Activated CD4-positive, alpha-beta T cell treated with anti-CD3 and anti-CD28 coated beads for 36 hours (primary cell): ENCODE measurements at regions not wholly inside any gene's neighbourhood (a gene's known extent, or its start where the extent isn't known, plus 50 kb on each side); places are given as distances from the start of the nearest gene placed in this dataset.
"Not testable (repeated sequence)": the region's sequence is repeated elsewhere in the genome, so short reads cannot be mapped to it uniquely, and the experiment has no call there.

Experiments
- ATAC-seq: fragments of 200-7000 bp; cut with Tn5 transposase; one replicate; pipeline ENCODE4 v1.10.0; 2021; ENCODE audit warnings: mild to moderate bottlenecking, moderate library complexity
- CTCF ChIA-PET: fragments of 350-600 bp; sonication (Branson Sonifier 250); formaldehyde crosslinking; loops from one replicate; lab custom pipeline; 2021; ENCODE audit warnings: antibody characterized with exemption; lab: Charles Lee
- POLR2A ChIA-PET: fragments of 350-600 bp; sonication (Branson Sonifier 250); formaldehyde crosslinking; loops from one replicate; lab custom pipeline; 2021; ENCODE audit warnings: antibody characterized with exemption, inconsistent platforms; lab: Charles Lee
- DNase-seq: peaks from one replicate; pipeline ENCODE4 v3.0.0-alpha.2; 2020
- H3K27ac Mint-ChIP-seq: one replicate; pipeline ENCODE4 v1.8.0; 2021; ENCODE audit warnings: mixed read lengths
- H3K27me3 Mint-ChIP-seq: one replicate; pipeline ENCODE4 v1.8.0; 2021; ENCODE audit warnings: mixed read lengths
- H3K36me3 Mint-ChIP-seq: one replicate; pipeline ENCODE4 v1.8.0; 2021; ENCODE audit warnings: low read depth, mixed read lengths
- H3K4me1 Mint-ChIP-seq: one replicate; pipeline ENCODE4 v1.8.0; 2021; ENCODE audit warnings: mixed read lengths
- H3K4me3 Mint-ChIP-seq: one replicate; pipeline ENCODE4 v1.8.0; 2021; ENCODE audit warnings: mild to moderate bottlenecking, moderate library complexity, mixed read lengths
- H3K9me3 Mint-ChIP-seq: one replicate; pipeline ENCODE4 v1.8.0; 2021; ENCODE audit warnings: low read depth, mixed read lengths
- intact Hi-C, 2 experiments: fragments of 100-400 bp; cut with DNase I in 1 of 2; cut with micrococcal nuclease in 1 of 2; formaldehyde crosslinking; loops; one replicate each; pipeline versions ENCODE4 v1.14.2 to v1.15.1; 2022 to 2024; cut with DNase I, micrococcal nuclease

DNA sequence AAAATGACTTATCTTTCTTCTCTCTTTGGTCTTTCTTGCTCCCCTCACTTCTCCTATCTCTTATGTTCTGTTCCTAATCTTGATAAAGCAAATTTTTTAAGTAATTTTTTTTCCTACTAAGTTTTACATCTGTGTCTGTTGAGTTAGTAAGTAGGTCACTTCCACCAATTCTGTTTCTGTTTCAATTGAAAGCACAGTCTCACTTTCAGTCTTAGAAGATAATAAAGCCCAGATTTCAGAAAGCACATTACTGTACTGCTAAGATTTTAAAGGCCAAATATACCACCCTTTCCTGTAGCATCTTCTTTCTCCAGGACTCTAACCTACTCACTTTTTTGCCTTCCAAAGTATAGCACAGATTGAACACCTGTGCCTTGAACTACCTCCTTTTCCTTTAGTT, 866.1 kb upstream of the ADGRB3 start:
- no peaks in the 10 kb centered on the region for H3K36me3 Mint-ChIP-seq
- DNase-seq (no peak), ATAC-seq (no peak)
- H3K4me1 Mint-ChIP-seq: no peaks in the 10 kb centered on the region
- ChIA-PET POLR2A (no interaction called here), CTCF (no interaction called here)
- H3K27ac Mint-ChIP-seq: no peak overlapping the region
- peaks cover 8% of the 10 kb centered on the region for H3K9me3 Mint-ChIP-seq
- no peaks in the 10 kb centered on the region for H3K27me3 Mint-ChIP-seq
- intact Hi-C loops: no loop called here
- no peak overlapping the region for H3K4me3 Mint-ChIP-seq

GRCh38 chr6:67767046-67767822, 867.8 kb upstream of the ADGRB3 start:
- H3K4me1 Mint-ChIP-seq, H3K27ac Mint-ChIP-seq, CTCF ChIA-PET, H3K4me3 Mint-ChIP-seq, DNase-seq, POLR2A ChIA-PET, H3K27me3 Mint-ChIP-seq, H3K36me3 Mint-ChIP-seq, intact Hi-C loops, ATAC-seq, H3K9me3 Mint-ChIP-seq: not testable (repeated sequence)

GRCh38 chr6:67766057-67766456, 869.0 kb upstream of the ADGRB3 start:
- POLR2A ChIA-PET: no interaction called here
- no peak overlapping the region for H3K27ac Mint-ChIP-seq
- H3K9me3 Mint-ChIP-seq: peaks cover 6% of the 10 kb centered on the region
- H3K36me3 Mint-ChIP-seq: no peaks in the 10 kb centered on the region
- no peak for ATAC-seq
- no peak overlapping the region for H3K4me3 Mint-ChIP-seq
- H3K27me3 Mint-ChIP-seq: no peaks in the 10 kb centered on the region
- DNase-seq: no peak
- intact Hi-C loops: no loop called here
- no peaks in the 10 kb centered on the region for H3K4me1 Mint-ChIP-seq
- CTCF ChIA-PET: no interaction called here

- Mint-ChIP-seq H3K4me3 (no peak overlapping the region), H3K27ac (no peak overlapping the region), H3K27me3 (no peaks in the 10 kb centered on the region), H3K4me1 (no peaks in the 10 kb centered on the region), H3K9me3 (peaks cover 10% of the 10 kb centered on the region), H3K36me3 (no peaks in the 10 kb centered on the region)
- ChIA-PET POLR2A (no interaction called here), CTCF (no interaction called here)
- intact Hi-C loops: no loop called here
- no peak for ATAC-seq
- DNase-seq: no peak
Observed at GRCh38 chr6:67759001-67759400, 876.1 kb upstream of the ADGRB3 start.

- no peaks in the 10 kb centered on the region for H3K36me3 Mint-ChIP-seq
- POLR2A ChIA-PET: no interaction called here
- ATAC-seq: no peak
- intact Hi-C loops: no loop called here
- no peaks in the 10 kb centered on the region for H3K27me3 Mint-ChIP-seq
- H3K27ac Mint-ChIP-seq: no peak overlapping the region
- peaks cover 13% of the 10 kb centered on the region for H3K9me3 Mint-ChIP-seq
- no peaks in the 10 kb centered on the region for H3K4me1 Mint-ChIP-seq
- no peak overlapping the region for H3K4me3 Mint-ChIP-seq
- CTCF ChIA-PET: no interaction called here
- no peak for DNase-seq
Observed at GRCh38 chr6:67757465-67758033, 877.5 kb upstream of the ADGRB3 start.

DNA sequence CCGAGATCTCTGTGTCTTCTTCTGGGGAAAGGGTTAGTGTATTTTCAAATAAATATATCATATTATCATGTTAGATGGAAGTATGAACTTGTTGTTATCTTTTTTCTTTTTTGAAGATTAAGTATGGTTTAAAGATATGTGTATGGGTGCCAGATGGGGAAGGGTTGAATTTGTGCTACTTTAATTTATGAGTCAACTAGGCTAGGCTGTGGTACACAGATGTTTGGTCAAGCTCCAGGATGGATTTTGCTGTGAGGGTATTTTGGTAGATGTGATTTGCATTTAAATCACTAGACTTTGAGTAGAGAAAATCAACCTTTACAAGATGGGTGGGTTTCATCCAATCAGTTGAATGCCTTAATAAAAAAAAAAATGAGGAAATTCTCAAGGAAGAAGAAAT, 886.6 kb upstream of the ADGRB3 start:
- no peak for ATAC-seq
- intact Hi-C loops: no loop called here
- H3K4me3 Mint-ChIP-seq: no peak overlapping the region
- ChIA-PET CTCF (no interaction called here), POLR2A (no interaction called here)
- DNase-seq: no peak
- H3K36me3 Mint-ChIP-seq: no peaks in the 10 kb centered on the region
- H3K27ac Mint-ChIP-seq: no peak overlapping the region
- H3K4me1 Mint-ChIP-seq: no peaks in the 10 kb centered on the region
- H3K27me3 Mint-ChIP-seq: no peaks in the 10 kb centered on the region
- H3K9me3 Mint-ChIP-seq: peaks cover 7% of the 10 kb centered on the region

- Mint-ChIP-seq H3K9me3 (peaks cover 9% of the 10 kb centered on the region), H3K27me3 (no peaks in the 10 kb centered on the region), H3K4me3 (no peak overlapping the region), H3K27ac (no peak overlapping the region), H3K36me3 (no peaks in the 10 kb centered on the region), H3K4me1 (no peaks in the 10 kb centered on the region)
- DNase-seq (no peak), ATAC-seq (no peak)
- intact Hi-C loops: no loop called here
- POLR2A ChIA-PET: no interaction called here
- CTCF ChIA-PET: no interaction called here
Observed at GRCh38 chr6:67736816-67737215, 898.3 kb upstream of the ADGRB3 start.

GRCh38 chr6:67736161-67736560, 898.9 kb upstream of the ADGRB3 start:
- DNase-seq (no peak), ATAC-seq (no peak)
- POLR2A ChIA-PET: no interaction called here
- H3K4me1 Mint-ChIP-seq: no peaks in the 10 kb centered on the region
- CTCF ChIA-PET: no interaction called here
- H3K36me3 Mint-ChIP-seq: no peaks in the 10 kb centered on the region
- no peaks in the 10 kb centered on the region for H3K27me3 Mint-ChIP-seq
- no peak overlapping the region for H3K4me3 Mint-ChIP-seq
- no peak overlapping the region for H3K27ac Mint-ChIP-seq
- H3K9me3 Mint-ChIP-seq: peaks cover 11% of the 10 kb centered on the region
- intact Hi-C loops: no loop called here

GRCh38 chr6:67735623-67736022, 899.5 kb upstream of the ADGRB3 start:
- POLR2A ChIA-PET: no interaction called here

GRCh38 chr6:67722861-67723261, 912.2 kb upstream of the ADGRB3 start:
- H3K27ac Mint-ChIP-seq: no peak overlapping the region
- POLR2A ChIA-PET: no interaction called here

More at GRCh38 chr6:67735623-67736022, 899.5 kb upstream of the ADGRB3 start:
- no peaks in the 10 kb centered on the region for H3K36me3 Mint-ChIP-seq
- no peak overlapping the region for H3K27ac Mint-ChIP-seq
- no peak for ATAC-seq
- no peaks in the 10 kb centered on the region for H3K27me3 Mint-ChIP-seq
- H3K4me1 Mint-ChIP-seq: no peaks in the 10 kb centered on the region
- no peak overlapping the region for H3K4me3 Mint-ChIP-seq
- peaks cover 11% of the 10 kb centered on the region for H3K9me3 Mint-ChIP-seq
- intact Hi-C loops: no loop called here
- no peak for DNase-seq
- CTCF ChIA-PET: no interaction called here

DNA sequence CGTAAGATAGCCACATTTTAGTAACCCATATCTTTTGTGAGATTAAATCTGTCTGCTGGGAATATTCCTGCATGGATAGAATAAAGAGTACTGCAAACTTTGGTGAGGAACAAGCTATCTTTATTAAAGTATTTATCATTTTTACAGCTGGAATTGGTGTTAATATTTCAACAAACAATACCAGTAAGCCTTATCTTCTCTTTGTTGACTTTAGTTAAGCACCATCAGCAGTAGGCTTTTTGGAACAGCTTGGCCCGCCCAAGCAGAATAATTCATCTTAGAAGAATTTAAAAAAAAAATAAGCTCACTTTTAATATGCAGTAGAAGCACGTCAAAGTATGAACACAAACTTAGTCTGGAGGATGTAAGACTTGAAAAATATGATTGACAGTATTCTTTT, 917.8 kb upstream of the ADGRB3 start:
- H3K27ac Mint-ChIP-seq: no peak overlapping the region
- no peaks in the 10 kb centered on the region for H3K4me1 Mint-ChIP-seq
- no peak for ATAC-seq
- no peak overlapping the region for H3K4me3 Mint-ChIP-seq
- DNase-seq: no peak
- intact Hi-C loops: no loop called here
- no peaks in the 10 kb centered on the region for H3K27me3 Mint-ChIP-seq
- H3K36me3 Mint-ChIP-seq: no peaks in the 10 kb centered on the region
- CTCF ChIA-PET: interaction anchor here (0.6 kb wide), 1 partner anchor 26 kb away, joined by 3 read pairs; no protein-coding TSS in a partner anchor
- H3K9me3 Mint-ChIP-seq: peaks cover 22% of the 10 kb centered on the region
- POLR2A ChIA-PET: no interaction called here

More at GRCh38 chr6:67722861-67723261, 912.2 kb upstream of the ADGRB3 start:
- CTCF ChIA-PET: no interaction called here
- Mint-ChIP-seq H3K27me3 (no peaks in the 10 kb centered on the region), H3K4me1 (no peaks in the 10 kb centered on the region), H3K36me3 (no peaks in the 10 kb centered on the region), H3K4me3 (no peak overlapping the region), H3K9me3 (peaks cover 21% of the 10 kb centered on the region)
- intact Hi-C loops: no loop called here
- ATAC-seq: no peak
- no peak for DNase-seq

DNA sequence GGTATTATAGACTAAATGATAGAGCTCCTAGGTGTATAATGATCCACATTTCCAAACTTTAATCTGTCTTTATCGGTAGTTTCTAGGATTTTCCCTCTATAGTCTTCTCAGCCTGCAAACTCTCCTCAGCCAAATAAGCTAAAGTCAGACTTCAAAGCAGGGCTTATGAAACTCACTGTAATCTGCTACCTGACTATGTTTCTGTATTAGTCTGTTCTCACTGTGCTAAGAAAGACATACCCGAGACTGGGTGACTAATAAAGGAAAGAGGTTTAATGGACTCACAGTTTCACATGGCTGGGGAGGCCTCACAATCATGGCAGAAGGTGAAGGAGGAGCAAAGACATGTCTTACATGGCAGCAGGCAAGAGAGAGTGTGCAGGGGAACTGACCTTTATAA, 928.7 kb upstream of the ADGRB3 start:
- ChIA-PET POLR2A (no interaction called here), CTCF (no interaction called here)
- H3K9me3 Mint-ChIP-seq: peaks cover 29% of the 10 kb centered on the region
- H3K27ac Mint-ChIP-seq: no peak overlapping the region
- DNase-seq: no peak
- H3K27me3 Mint-ChIP-seq: no peaks in the 10 kb centered on the region
- H3K4me3 Mint-ChIP-seq: no peak overlapping the region
- no peaks in the 10 kb centered on the region for H3K4me1 Mint-ChIP-seq
- no peaks in the 10 kb centered on the region for H3K36me3 Mint-ChIP-seq
- intact Hi-C loops: no loop called here
- ATAC-seq: no peak
